SH-SY5Y (cell line): ENCODE measurements at regions not wholly inside any gene's neighbourhood (a gene's known extent, or its start where the extent isn't known, plus 50 kb on each side); places are given as distances from the start of the nearest gene placed in this dataset.

ENCODE experiments used
- GATA2 ChIP-seq: IDR thresholded peaks from 2 replicates; pipeline ENCODE4 v1.6.1; 2011; ENCODE audit warnings: mild to moderate bottlenecking, low read depth, low read length
- GATA3 ChIP-seq: IDR thresholded peaks from 2 replicates; pipeline ENCODE4 v1.6.1; 2011; ENCODE audit warnings: low read depth, mild to moderate bottlenecking, low read length, moderate library complexity

DNA sequence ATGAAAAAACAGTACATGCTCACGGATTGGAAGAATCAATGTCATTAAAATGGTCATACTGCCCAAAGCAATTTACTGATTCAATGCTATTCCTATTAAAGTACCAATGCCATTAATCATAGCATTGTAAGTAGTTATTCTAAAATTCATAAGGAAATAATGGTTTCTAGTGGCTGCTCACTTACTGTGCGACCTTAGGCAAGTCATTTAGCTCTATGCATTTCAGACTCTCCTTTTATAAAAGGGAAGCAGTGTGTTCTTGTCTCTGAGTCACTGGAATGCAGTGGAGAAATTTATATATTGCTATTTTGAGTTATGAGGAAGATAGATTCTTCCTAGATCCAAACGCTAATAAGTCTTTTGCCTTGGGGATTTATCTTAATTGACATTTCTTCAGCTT is 174.8 kb downstream of the KCNA4 start:
- TF ChIP-seq GATA3, result no peak
- no peak for TF ChIP-seq GATA2

DNA sequence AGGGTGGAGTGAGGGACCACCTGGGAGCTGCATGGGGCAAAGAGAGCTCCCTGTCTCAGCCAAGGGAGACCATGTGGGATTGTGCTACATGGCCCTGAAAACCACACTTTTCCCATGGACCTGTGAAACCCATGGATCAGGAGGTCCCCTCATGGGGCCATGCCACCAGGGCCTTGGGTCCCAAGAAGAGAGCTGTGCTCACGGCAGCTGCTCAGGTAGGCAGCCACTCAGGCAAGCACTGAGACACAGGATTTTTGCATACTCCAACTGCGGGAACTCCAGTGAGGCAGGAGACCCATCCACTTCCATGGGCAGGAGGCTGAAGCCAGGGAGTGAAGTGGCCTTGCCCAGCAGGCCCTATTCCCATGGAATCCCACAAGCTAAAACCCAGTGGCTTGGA is 190.0 kb downstream of the KCNA4 start:
- TF ChIP-seq GATA2, result no peak
- TF ChIP-seq GATA3, result no peak

DNA sequence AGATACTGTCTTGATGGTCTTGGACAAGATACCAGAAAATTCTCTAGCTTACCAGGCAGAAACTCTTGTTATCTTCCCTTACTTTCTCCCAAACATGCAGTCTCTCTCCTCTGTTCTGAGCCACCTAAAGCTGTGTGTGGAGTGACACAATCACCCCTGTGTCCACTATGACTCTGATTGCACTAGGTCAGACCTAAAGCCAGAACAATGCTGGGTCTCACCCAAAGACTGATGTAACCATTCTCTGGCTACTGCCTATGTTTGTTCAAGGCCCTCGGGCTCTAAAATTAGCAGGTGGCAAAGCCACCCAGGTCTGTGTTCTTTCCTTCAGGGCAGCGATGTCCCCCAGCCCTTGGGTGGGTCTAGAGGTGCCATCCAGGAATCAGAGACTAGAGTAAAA is 200.5 kb downstream of the KCNA4 start:
- TF ChIP-seq GATA3 (no peak), GATA2 (no peak)

DNA sequence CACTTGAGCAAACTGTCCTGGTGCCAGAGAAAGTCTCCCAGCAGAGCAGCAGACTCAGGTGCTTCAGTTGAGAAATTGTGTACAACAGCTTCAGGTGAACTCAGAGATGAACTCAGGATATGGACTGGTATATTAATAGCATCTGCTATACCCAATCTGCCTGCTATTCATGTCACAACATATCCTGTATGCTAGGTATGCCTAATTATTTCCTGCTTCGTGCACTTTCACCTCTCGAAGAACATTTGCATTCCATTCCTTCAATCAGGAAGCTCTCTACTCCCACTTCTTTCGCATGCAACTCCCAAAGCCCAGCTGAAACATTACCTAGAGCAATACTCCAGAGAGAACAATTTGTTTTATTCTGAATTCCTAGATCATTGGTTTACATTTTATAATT is 207.7 kb downstream of the KCNA4 start:
- TF ChIP-seq GATA2, result no peak
- no peak for TF ChIP-seq GATA3

DNA sequence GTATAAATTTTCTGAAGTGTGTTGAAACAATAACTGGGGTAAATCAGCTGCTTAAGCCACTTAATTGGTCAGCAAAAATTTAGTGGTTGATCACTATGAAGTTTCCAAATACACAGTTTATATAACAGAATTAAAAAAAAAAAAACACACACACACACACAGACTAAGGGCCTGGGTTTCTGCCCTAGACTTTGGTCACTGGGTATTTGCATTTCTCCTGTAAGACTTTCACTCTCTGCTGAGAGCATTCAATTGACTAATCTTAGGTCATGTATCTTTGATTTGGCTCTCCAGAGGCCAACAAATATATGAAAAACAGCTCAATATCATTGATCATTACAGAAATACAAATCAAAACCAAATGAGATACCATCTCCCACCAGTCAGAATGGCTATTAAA is 214.3 kb downstream of the KCNA4 start:
- TF ChIP-seq GATA3 (no peak), GATA2 (no peak)

DNA sequence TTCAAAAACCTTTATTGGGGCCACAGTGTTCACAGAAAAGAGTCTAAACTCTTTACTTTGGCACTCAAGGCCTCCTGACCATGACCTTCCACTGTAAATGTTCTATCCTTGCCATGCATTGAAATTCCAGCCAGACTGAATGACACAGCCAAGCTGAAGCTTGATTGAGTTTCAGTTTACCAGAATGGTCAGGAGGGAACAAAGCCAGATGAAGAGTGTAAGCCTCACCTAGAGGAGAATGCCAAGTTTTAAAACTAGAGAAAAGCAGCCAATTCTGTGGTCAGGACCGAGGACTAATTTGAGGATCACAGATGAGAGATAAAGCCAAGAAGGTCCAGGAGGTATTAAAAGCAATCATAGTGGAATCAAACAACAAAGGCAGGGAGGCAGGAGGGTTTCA is 215.3 kb downstream of the KCNA4 start:
- TF ChIP-seq GATA2 (no peak), GATA3 (no peak)

DNA sequence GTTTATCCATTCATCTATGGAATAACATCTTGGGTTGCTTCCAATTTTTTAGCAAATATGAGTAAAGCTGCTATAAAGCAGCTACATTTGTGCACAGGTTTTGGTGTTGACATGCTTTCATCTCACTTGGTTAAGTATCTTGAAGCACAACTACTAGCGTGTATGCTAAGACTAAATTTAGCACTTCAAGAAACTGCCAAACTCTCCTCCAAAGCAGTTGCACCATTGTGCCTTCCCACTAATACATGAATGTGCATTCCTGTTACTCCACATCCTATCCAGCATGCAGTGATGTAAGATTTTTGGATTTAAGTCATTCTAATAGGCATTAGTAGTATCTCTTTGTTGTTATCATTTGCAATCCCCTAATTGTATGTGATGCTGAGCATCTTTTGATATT is 230.7 kb downstream of the KCNA4 start:
- no peak for TF ChIP-seq GATA2
- TF ChIP-seq GATA3, result no peak

DNA sequence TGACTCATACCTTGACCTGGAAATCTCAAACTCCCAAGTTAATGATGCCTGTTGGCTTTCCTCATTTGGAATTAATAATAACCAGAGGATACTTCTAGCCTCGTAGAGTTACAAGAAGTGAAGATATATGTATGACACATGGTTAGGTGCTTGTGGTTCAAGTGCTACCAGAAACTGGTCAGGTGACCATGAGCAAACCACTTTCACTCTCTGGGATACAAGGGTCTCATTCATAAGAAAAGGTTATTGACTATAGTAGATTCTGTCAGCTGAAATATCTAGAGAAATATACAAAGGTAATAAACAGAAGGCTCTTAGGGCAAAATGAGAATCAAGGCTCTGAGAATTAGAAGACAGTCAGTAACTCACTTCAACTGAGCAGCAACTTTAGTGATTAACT is 233.3 kb downstream of the KCNA4 start:
- TF ChIP-seq GATA3 (no peak), GATA2 (no peak)

DNA sequence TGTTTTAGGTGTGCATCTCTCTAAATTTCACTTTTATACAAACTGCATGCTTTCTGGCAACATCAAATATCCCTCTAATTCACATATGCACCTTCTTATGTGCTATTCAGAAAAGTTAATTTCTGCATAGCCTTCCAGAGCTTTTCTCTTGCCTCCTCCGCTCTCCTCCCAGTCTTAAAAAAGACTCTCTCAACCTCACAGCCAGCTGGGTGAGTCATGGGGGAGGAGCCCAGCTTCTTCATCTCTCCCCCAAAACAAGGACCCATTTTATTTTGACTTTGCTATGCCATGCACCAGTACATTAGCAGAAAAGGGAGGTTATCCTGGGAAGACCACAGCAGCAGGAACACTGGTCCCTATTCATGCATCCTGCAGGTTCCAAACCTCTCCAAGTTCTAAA is 234.4 kb downstream of the KCNA4 start:
- TF ChIP-seq GATA3, result no peak
- TF ChIP-seq GATA2, result no peak

DNA sequence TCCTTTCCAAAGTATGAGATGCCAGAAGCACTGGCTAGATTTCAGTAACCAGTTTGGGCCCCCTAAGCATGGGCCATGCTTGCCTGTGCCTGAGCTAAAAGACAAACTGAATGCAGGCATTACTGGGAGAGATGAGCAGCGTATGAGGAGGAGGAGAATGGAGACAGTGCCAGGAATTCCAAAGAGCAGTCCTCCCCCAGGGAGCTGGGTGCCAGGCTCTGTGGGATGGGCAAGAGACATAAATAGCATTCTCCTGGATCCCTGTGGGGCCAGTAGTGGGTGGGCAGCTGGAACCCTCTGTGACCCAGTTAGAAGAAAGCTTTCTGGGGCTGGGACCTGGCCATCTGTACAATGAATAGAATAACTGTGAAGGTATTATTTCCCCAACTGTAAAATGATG is 235.6 kb downstream of the KCNA4 start:
- no peak for TF ChIP-seq GATA2
- TF ChIP-seq GATA3, result no peak

DNA sequence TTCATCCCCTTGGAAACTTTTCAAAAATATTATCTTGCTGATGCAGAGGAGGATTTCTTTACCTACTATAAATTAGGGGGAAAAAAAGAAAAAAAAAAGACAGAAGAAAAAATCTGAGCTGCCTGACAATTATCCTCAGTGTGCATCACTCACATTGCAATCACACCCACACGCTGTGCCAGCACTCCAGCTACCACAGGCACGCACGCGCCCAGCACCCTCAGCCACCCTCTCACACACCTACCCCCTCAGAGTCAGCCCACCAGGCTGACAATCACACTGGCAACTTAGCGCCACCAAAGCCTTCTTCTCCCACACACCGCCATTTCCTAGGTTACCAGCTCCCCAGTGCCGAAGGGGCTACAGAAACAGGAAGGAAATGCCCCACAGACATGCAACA is 236.1 kb downstream of the KCNA4 start:
- TF ChIP-seq GATA3, result no peak
- TF ChIP-seq GATA2, result no peak

DNA sequence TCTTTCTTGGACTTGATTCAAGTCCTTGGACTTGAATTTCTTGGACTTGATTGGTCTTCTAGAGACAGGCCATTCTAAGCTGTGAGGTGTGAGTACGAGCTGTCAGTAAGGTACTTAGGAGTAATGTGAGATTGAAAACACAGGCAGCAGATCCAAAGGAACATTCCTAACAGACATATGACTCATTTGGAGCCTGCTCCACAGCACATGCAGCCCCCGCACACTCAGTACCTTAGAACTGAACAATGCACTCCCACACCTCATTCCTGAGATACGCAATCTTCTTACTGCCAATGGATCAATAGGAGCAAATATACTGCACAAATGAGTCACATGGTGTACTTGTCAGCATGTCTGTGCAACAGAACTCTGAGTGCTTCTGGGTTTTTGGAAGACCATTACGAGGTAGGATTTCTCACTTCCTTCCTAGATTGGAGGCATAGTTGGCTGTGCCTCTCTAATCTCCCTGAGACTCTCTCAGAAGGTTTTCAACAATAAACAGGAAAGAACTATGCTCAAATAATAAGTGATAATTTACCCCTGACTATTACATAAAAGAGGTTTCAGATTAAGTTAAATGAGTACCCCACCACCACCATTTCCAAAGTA is 243.1 kb downstream of the KCNA4 start:
- TF ChIP-seq GATA2 (no peak), GATA3 (no peak)

DNA sequence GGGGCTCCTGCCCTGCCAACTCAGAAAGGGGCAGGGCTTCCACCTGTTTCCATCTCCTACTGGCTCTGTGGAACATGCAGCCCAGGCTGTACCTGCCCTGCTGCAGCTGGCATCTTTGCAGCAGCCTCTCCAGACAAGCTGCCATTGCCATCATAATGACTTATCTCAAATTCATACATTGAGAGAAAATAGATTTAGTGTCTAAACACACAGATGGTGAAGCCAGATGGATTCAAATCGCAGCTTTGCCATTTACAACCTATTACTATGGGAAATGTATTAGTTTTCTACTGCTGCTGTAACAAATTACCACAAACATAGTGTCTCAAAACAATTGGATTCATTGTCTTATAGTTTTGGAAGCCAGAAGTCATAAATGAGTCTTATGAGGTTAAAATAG is 260.0 kb downstream of the KCNA4 start:
- no peak for TF ChIP-seq GATA2
- no peak for TF ChIP-seq GATA3

DNA sequence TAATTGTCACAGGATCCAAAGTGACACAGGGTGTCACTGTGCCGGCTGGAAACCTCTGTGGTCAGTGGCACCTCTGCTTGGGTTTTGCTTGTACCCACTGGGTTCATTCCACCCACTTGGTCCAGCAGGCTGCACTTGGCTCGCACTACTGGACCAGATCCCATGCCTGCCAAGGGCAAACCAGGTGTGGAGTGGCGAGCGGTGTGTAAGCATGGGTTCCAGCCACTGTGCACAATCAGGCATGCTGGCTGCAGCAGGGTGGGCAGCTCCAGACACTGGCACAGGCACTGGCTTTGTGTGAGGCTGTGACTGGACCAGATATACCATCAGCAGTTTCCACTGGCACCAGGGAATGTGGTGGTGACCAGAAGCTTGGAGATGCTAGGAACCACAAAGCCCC is 261.4 kb downstream of the KCNA4 start:
- TF ChIP-seq GATA2 (no peak), GATA3 (no peak)

DNA sequence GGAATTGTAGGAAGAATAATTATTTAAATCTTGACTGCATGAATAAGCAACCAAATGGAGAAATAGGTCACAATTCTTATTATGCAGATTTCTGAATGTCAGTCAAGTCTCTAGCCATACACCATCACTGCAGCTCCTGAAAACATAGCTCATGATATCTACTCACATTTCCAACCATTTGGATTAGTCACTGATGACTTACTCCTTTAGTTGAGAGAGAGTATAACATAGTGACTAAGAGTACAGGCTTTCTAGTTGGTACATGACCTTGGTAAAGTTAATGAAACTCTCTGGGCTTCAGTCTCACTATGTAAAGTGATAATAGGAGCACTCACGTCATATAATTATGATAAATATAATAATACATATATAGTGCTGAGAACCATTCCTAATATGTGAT is 265.2 kb downstream of the KCNA4 start:
- TF ChIP-seq GATA2, result no peak
- TF ChIP-seq GATA3, result no peak

DNA sequence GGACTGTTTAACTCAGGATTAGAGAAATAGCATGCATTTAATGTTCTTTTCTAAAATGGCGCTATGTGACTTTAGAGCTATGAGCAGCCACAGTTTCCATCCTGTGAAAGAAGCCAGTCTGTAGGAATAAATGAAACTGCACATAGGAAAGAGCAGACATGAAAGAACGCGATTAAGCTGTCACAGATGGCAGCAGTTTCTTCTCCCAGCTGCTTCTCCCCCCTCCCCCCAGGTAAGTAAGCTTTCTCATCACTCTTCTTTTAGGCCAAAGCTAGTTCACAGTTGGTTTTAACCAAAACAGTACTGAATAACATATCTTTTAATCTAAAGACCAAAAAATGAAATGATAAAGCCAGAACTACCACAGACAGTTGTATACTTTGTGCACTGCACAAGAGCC is 266.4 kb downstream of the KCNA4 start:
- TF ChIP-seq GATA3 (no peak), GATA2 (no peak)
